ENCODE measurements at regions not wholly inside any gene's neighbourhood (a gene's known extent, or its start where the extent isn't known, plus 50 kb on each side); places are given as distances from the start of the nearest gene placed in this dataset.

GRCh38 chr13:99700468-99700867, 199.2 kb downstream of the TM9SF2 start:
- no peak overlapping the region for H3K4me3 Mint-ChIP-seq
- H3K36me3 Mint-ChIP-seq: no peaks in the 10 kb centered on the region
- CTCF ChIA-PET: no interaction called here
- H3K27ac Mint-ChIP-seq: no peak overlapping the region
- no peak for DNase-seq
- H3K4me1 Mint-ChIP-seq: peaks cover 6% of the 10 kb centered on the region
- no peaks in the 10 kb centered on the region for H3K9me3 Mint-ChIP-seq
- no peaks in the 10 kb centered on the region for H3K27me3 Mint-ChIP-seq

- Mint-ChIP-seq H3K36me3 (no peaks in the 10 kb centered on the region), H3K4me3 (no peak overlapping the region), H3K9me3 (no peaks in the 10 kb centered on the region), H3K27me3 (no peaks in the 10 kb centered on the region), H3K4me1 (peaks cover 6% of the 10 kb centered on the region), H3K27ac (no peak overlapping the region)
- DNase-seq: no peak
- CTCF ChIA-PET: no interaction called here
Measured at GRCh38 chr13:99698816-99699099, 197.5 kb downstream of the TM9SF2 start.

GRCh38 chr13:99698010-99698815, 196.9 kb downstream of the TM9SF2 start:
- H3K27me3 Mint-ChIP-seq: no peaks in the 10 kb centered on the region
- H3K27ac Mint-ChIP-seq: no peak overlapping the region
- H3K4me1 Mint-ChIP-seq: peaks cover 6% of the 10 kb centered on the region
- H3K4me3 Mint-ChIP-seq: no peak overlapping the region
- H3K36me3 Mint-ChIP-seq: no peaks in the 10 kb centered on the region
- no peaks in the 10 kb centered on the region for H3K9me3 Mint-ChIP-seq
- CTCF ChIA-PET: no interaction called here
- DNase-seq: no peak

- CTCF ChIA-PET: interaction anchor here (0.6 kb wide), 1 partner anchor 167 kb away, joined by 3 read pairs; no protein-coding TSS in a partner anchor
- Mint-ChIP-seq H3K27me3 (no peaks in the 10 kb centered on the region), H3K36me3 (no peaks in the 10 kb centered on the region), H3K4me1 (peaks cover 5% of the 10 kb centered on the region), H3K9me3 (no peaks in the 10 kb centered on the region), H3K27ac (no peak overlapping the region), H3K4me3 (no peak overlapping the region)
- no peak for DNase-seq
Measured at GRCh38 chr13:99695857-99696256, 194.6 kb downstream of the TM9SF2 start.

- Mint-ChIP-seq H3K27me3 (no peaks in the 10 kb centered on the region), H3K36me3 (no peaks in the 10 kb centered on the region), H3K4me3 (no peak overlapping the region), H3K9me3 (no peaks in the 10 kb centered on the region), H3K27ac (no peak overlapping the region), H3K4me1 (no peaks in the 10 kb centered on the region)
- CTCF ChIA-PET: no interaction called here
- no peak for DNase-seq
Measured at GRCh38 chr13:99693852-99694611, 192.8 kb downstream of the TM9SF2 start.

- DNase-seq: no peak
- no peak overlapping the region for H3K27ac Mint-ChIP-seq
- H3K4me1 Mint-ChIP-seq: no peaks in the 10 kb centered on the region
- no peaks in the 10 kb centered on the region for H3K27me3 Mint-ChIP-seq
- CTCF ChIA-PET: no interaction called here
- no peak overlapping the region for H3K4me3 Mint-ChIP-seq
- H3K9me3 Mint-ChIP-seq: no peaks in the 10 kb centered on the region
- H3K36me3 Mint-ChIP-seq: no peaks in the 10 kb centered on the region
Measured at GRCh38 chr13:99693351-99693750, 192.1 kb downstream of the TM9SF2 start.

- Mint-ChIP-seq H3K36me3 (no peaks in the 10 kb centered on the region), H3K27me3 (no peaks in the 10 kb centered on the region), H3K4me1 (no peaks in the 10 kb centered on the region), H3K27ac (no peak overlapping the region), H3K9me3 (no peaks in the 10 kb centered on the region), H3K4me3 (no peak overlapping the region)
- no peak for DNase-seq
- CTCF ChIA-PET: no interaction called here
Measured at GRCh38 chr13:99692854-99693253, 191.6 kb downstream of the TM9SF2 start.

- DNase-seq: no peak
- CTCF ChIA-PET: no interaction called here
- Mint-ChIP-seq H3K36me3 (no peaks in the 10 kb centered on the region), H3K27me3 (no peaks in the 10 kb centered on the region), H3K9me3 (no peaks in the 10 kb centered on the region), H3K4me1 (no peaks in the 10 kb centered on the region), H3K4me3 (no peak overlapping the region), H3K27ac (no peak overlapping the region)
Measured at GRCh38 chr13:99691552-99691951, 190.3 kb downstream of the TM9SF2 start.

- no peak for DNase-seq
- no peaks in the 10 kb centered on the region for H3K36me3 Mint-ChIP-seq
- CTCF ChIA-PET: no interaction called here
- H3K9me3 Mint-ChIP-seq: no peaks in the 10 kb centered on the region
- H3K27ac Mint-ChIP-seq: no peak overlapping the region
- H3K4me1 Mint-ChIP-seq: no peaks in the 10 kb centered on the region
- H3K27me3 Mint-ChIP-seq: no peaks in the 10 kb centered on the region
- no peak overlapping the region for H3K4me3 Mint-ChIP-seq
Measured at GRCh38 chr13:99690426-99691174, 189.3 kb downstream of the TM9SF2 start.

- no peaks in the 10 kb centered on the region for H3K9me3 Mint-ChIP-seq
- no peak overlapping the region for H3K4me3 Mint-ChIP-seq
- H3K4me1 Mint-ChIP-seq: no peaks in the 10 kb centered on the region
- H3K27me3 Mint-ChIP-seq: no peaks in the 10 kb centered on the region
- H3K27ac Mint-ChIP-seq: no peak overlapping the region
- no peak for DNase-seq
- CTCF ChIA-PET: interaction anchor here (0.6 kb wide), 1 partner anchor 533 kb away, joined by 3 read pairs; no protein-coding TSS in a partner anchor
- H3K36me3 Mint-ChIP-seq: no peaks in the 10 kb centered on the region
Measured at GRCh38 chr13:99689955-99690354, 188.7 kb downstream of the TM9SF2 start.

- no peaks in the 10 kb centered on the region for H3K4me1 Mint-ChIP-seq
- H3K9me3 Mint-ChIP-seq: no peaks in the 10 kb centered on the region
- CTCF ChIA-PET: interaction anchor here (0.7 kb wide), 1 partner anchor 49 kb away, joined by 3 read pairs; no protein-coding TSS in a partner anchor
- no peak for DNase-seq
- no peak overlapping the region for H3K4me3 Mint-ChIP-seq
- H3K27me3 Mint-ChIP-seq: no peaks in the 10 kb centered on the region
- H3K27ac Mint-ChIP-seq: no peak overlapping the region
- no peaks in the 10 kb centered on the region for H3K36me3 Mint-ChIP-seq
Measured at GRCh38 chr13:99688776-99689175, 187.5 kb downstream of the TM9SF2 start.

- no peak overlapping the region for H3K4me3 Mint-ChIP-seq
- H3K9me3 Mint-ChIP-seq: no peaks in the 10 kb centered on the region
- H3K36me3 Mint-ChIP-seq: no peaks in the 10 kb centered on the region
- H3K27me3 Mint-ChIP-seq: no peaks in the 10 kb centered on the region
- H3K27ac Mint-ChIP-seq: no peak overlapping the region
- CTCF ChIA-PET: interaction anchor here (0.8 kb wide), 1 partner anchor 18 kb away, joined by 3 read pairs; no protein-coding TSS in a partner anchor
- DNase-seq: no peak
- no peaks in the 10 kb centered on the region for H3K4me1 Mint-ChIP-seq
Measured at GRCh38 chr13:99687723-99688397, 186.6 kb downstream of the TM9SF2 start.

GRCh38 chr13:99686944-99687411, 185.7 kb downstream of the TM9SF2 start:
- Mint-ChIP-seq H3K9me3 (no peaks in the 10 kb centered on the region), H3K27ac (no peak overlapping the region), H3K4me1 (no peaks in the 10 kb centered on the region), H3K4me3 (no peak overlapping the region), H3K36me3 (no peaks in the 10 kb centered on the region), H3K27me3 (no peaks in the 10 kb centered on the region)
- CTCF ChIA-PET: no interaction called here
- DNase-seq: no peak

GRCh38 chr13:99686157-99686572, 184.9 kb downstream of the TM9SF2 start:
- Mint-ChIP-seq H3K9me3 (no peaks in the 10 kb centered on the region), H3K27me3 (no peaks in the 10 kb centered on the region), H3K4me1 (no peaks in the 10 kb centered on the region), H3K36me3 (no peaks in the 10 kb centered on the region), H3K4me3 (no peak overlapping the region), H3K27ac (no peak overlapping the region)
- CTCF ChIA-PET: no interaction called here
- DNase-seq: no peak
